Stimulated activated CD4-positive, alpha-beta T cell treated with anti-CD3 and anti-CD28 coated beads, Interleukin-1b, Interleukin-23, amount 100 ng/mL, for 4 hours (primary cell): ENCODE measurements at regions not wholly inside any gene's neighbourhood (a gene's known extent, or its start where the extent isn't known, plus 50 kb on each side); places are given as distances from the start of the nearest gene placed in this dataset.

ENCODE experiments used
- DNase-seq, 2 donors: peaks; one replicate each; pipeline ENCODE4 v3.0.0-alpha.2; 2020; ENCODE audit warnings: low read depth in 2 of 2

DNA sequence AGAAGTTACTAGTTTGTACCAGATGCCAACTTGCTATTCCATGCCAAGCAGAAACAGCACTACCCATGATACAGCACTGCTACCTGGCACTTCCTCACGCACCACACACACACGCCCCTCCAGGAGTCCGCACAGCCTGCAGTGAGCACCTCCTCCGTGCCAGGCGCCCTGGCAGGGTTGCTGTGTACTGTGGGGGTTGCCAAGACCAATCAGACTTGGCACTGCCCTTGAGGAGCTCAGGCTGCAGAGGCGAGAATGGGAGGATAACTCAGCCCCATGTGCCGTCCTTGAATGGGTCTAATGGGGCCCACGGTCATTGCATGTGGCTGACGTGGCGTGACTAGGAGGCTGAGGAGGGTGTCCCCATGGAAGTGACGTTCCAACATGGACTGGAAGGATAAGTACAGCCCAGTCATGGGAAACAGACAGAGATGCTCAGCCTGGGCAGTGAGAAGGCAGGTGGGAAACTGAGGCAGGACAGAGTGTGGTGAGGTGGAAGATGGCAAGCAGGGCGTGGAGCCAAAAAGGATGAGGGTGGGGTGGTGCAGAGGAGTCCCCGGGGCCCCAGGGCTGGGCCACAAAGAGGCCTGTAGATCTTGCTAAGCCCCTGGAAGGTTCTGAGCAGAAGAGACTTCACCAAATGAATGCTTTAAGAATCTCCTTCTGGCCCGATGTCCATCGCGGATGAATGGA is 65.3 kb upstream of the C14orf180 start:
- DNase-seq: no peak

DNA sequence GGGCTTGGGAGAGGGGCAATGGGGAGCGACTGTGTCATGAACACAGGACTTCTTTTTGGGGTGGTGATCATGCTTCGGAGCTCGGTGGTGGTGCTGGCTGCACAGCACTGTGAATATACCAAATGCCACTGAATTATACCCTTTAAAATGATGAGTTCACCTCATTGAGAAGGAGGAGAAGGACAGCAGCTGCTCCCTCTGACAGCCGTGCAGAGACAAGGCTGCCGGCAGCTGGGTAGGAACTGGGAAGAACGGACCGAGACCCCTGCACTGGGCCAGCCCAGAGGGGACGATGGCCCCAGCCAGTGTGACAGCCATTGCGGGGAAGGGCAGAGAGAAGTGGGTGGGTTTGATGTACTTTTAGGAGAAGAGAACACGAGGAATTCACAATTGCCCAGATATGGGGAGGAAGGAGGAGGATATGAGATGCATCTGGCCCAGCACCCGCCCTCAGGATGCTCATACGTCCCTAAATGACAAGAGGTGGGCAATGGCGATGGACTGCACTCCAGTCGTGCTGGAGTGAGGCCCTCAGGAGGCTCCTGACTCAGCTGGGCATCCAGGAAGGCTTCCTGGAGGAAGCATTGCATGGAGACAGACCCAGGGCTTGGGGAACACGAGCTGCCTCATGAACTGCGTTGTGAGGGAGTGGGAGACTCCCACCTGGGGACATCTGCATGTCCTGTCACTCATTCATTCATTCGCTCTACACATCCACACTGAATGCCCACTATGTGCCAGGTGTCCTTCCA is 64.3 kb upstream of the C14orf180 start:
- DNase-seq: no peak

DNA sequence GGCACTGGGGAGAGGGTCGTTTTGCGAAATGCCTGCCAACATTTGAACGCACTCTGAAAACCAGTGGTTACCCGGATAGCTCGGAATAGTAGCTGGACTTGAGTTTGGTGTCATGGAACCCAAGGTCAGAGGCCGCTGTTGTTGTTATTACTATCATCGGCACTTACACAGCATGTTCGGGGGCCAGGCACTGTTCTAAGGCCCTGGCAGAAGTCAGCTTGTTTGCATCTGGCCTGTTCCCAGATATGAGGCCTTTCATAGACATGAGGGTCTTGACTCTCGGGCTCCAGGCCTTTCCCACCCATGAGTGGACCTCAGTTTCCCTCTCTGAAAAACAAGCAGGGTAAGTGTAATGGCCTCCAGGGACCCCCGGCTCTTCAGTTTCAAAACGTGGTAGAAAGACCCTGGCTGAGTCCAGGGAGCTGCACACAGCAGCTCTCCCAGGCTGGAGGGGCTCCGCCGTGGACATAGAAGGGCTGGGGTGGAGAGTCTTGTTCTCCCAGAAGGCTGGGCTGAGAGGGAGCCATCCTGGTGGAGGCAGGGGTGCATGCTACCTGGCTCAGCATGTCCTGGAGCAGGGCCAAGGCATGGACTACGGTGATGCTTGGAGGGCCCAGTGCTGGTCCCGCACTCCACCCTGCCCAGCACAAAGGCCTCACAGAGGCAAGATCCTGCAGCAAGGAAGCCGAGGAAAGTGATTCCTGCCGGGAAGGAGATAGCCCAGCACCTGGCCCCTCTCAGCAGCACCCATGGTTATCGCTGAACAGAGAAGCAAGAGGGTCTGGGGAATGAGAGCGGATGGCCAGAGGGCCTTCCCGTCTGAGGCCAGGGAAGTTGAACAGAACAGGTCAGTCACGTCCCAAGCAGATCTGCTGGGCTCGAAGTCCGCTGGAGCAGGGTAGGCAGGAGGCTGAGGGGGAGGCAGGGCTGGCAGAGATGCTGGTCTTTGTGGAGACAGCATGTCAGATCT is 63.5 kb upstream of the C14orf180 start:
- no peak for DNase-seq

DNA sequence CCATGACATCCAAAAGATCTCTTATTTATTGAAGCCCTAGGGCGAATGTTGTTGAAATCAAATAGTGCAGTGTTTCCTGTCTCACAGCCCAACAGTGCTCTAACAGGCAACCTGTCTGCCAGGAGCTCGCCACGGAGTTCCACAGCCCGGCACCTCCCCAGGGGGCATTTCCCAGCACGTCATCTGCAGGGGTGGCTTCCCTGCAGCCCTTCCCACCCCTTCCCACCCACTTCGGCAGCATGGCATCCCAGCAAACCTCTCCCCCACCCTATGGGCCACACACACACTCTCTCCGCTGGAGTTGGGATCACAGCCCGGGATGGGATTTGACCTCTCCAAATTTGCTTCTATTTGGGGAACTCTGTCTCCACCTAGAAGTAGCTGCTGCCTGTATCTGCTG is 62.7 kb upstream of the C14orf180 start:
- no peak for DNase-seq

DNA sequence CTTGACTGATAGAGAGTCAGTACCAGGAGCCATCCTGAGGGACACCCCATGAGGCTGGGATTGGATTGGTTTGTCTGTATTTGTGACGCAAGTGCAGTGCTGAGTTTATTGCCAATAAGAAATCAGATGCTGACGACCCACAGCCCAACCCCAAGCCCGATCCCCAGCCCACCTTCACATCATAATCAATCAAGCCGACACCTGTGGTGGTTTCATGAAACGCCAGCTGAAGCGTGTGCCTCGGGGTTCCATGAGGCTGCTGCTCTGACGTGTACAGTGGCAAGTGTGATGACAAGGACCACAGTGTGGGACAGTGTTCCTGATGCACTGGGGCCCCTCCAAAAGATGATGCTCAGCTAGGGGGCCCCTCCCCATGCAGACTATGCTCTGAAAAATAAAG is 62.1 kb upstream of the C14orf180 start:
- no peak for DNase-seq

DNA sequence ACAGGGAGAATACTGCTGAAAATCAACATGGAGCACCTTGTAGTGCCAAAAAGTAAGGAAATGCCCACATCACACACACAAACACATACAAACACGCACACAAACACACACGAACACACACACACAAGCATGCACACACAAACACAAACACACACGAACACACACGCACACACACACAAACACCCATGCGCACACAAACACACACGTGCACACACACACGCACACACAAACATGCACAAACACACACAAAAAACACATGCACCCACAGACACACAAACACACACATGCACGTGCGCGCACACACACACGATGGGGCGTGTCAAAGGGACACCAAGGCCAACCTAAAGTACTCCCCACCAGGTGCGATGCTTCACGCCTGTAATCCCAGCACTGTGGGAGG is 61.7 kb upstream of the C14orf180 start:
- DNase-seq: no peak

DNA sequence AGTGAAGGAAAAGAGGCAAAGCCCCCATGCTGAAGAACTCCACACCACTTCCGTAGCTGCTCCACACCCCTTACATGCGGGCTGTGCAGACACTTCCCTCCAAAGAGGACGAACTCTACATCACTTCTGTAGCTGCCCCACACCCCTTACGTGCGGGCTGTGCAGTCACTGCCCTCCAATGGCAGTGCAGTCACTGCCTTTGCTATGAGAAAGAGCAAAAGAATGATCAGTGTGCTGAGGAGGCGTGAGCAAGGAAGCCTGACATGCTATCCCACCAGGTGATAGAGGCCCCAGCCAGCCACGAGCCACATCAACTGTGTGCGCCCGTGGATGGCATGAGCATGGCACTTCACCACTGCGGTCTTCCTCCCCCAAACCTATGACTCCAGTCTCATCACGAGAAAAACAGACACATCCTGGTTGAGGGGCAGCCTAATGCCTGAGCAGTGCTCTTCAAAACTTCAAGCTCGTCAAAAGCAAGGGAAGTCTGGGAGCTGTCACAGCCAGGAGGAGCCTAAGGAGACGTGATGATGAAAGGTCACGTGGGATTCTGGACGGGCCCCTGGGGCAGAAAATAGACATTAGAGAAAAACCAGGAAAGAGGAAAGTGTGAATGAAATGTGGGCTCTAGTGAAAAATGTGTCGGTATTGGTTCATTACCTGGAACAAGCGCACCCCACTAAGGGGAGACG is 60.8 kb upstream of the C14orf180 start:
- no peak for DNase-seq

DNA sequence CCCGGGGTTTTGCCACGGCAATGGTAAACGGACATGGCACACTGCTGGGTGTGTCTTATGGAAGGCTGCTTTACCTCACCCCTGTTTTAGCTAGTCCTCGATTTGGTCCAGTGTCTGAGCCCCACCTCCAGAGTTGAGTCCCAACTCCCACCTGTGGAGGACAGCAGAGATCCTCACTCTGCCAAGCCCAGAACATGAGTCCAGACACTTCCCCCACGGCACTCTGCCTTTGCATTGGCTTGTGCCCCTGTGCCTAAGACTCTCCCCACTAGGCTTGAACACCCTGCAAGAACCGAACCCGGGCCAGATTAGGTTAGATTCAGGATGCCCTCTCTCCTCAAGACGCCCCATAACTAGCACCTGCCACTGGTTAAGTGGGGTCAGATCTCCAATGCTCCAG is 59.8 kb upstream of the C14orf180 start:
- DNase-seq: no peak

DNA sequence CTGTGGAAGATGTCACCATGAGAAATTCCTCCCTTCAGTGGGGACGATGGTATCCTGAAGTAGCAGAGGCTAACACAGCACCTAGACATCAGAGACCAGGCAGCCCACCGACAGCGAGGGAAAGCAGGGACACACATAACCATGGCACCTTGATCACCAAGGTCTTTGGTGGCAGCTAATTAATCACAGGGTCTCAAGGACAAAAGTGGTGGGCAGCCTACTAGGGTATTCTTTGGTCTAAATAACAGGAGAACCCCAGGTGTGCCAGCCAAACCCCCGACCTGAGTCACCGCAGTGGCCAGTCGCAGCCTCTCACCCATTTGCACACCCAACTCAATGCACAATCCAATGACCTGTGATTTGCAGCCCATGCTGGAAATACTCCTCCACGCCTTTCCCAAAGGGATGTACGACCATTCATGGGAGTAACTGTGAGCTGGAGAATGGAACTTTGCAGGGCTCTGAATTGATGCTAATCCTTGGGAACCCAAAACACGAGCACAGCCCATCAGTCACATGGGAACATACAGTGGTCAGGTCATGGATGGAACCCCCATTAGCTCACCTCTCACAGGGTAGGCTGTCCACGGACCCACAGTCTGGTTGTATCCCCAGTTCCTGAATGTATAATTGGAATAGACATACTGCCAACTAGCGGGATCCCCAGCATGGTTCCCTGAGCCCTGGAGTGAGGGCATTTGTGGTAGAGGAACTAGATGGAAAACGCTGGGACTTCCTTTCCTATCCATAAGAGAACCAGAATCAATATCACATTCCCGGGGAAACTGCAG is 58.7 kb upstream of the C14orf180 start:
- no peak for DNase-seq

DNA sequence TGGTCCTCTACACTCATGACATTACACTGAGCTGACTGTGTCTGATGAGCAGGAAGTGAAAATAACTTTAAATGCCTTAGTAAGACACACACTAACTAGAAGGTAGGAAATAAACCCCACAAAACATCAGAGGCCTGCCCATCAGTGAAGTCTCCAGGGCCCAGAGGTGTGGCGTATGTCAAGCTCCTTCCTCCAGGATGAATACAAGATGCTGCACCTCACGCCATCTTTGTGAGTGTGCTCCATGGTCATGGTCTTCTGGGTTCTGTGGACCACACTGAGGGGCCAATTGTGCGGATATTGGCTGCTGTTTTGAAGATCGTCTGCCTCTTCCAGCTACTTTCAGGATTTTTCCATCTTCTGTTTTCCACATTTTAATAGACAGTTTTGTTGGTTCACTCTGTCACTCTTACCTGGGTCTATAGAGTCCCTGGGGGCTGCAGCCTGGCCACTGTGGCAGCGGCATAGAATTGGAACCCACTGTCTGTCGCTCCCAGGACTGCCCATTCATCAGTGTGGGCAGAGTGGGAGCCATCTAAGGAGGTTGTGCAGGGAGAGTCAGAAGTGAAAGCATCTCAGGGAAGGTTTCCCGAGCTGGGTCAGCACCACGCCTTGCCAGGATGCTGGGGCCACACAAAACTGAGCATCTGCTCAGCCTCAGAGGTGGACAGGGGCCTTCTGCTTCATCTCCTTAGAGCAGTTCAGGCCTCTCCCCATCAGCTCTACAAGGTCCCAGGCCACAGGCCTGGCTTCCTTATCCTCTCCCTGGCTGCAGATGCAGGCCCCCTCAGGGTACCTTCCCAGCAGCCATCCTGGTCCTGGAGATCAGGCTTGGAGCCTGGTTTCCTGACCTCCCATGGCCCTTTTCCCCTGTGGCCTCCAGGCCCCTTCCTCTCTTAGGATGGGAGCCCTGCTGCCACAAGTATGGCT is 57.5 kb upstream of the C14orf180 start:
- no peak for DNase-seq

DNA sequence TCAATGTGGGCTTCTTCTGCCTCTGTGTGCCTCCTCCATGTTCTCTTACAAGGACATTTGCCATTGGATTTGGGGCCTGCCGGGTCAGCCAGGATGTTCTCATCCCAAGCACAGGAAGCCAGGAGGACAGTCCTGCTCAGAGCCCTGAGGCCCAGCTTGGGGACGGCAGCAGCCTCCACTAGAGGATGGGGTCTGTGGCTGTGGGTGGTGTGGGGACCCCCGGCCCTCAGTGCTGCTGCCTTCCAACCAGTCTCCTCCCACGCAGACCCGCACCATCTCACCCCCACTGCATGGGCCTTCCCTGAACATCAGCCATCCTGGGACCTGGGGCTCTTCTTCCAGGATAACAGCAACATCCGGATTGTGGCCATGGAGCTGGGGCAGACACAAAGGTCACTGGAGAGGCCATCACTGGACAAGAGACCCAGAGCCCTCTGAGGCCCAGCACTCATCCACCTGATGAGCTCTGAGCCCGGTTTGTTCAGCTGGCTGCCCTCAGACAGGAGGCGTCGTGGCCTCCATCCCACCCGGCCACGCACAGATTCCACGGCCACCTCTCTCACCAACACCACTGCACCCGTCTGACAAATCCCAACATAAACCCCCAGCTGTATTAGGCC is 56.5 kb upstream of the C14orf180 start:
- no peak for DNase-seq

DNA sequence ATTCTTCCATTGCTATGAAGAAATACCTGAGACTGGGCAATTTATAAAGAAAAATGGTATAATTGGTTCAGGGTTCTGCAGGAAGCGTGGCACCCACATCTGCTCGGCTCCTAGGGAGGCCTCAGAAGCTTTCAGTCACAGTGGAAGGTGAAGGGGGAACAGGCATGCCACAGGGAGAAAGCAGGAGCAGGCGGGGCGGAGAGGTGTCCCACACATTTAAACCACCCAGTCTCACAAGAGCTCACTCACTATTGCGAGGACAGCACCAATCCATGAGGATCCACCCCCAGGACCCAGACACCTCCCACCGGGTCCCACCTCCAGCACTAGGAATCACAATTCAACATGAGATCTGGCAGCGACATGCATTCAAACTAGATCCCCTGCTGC is 56.0 kb upstream of the C14orf180 start:
- DNase-seq: no peak

DNA sequence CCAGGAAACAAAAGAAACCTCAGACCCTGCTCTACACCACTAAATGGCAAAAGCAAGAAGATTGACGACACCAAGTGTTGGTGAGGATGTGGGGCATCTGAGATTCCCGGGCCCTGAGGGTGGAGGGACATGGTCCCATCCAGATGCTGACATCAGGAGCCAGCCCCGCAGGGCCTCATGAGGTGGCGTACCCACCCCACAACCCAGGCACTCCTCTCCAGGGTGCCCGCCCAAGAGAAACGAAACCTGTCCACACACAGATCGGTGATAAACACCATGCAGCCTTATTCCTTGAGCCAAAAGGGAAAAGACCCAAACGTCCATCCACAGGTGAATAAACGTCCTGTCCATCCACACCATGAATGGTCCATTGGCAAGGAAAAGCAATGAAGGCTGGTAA is 54.8 kb upstream of the C14orf180 start:
- DNase-seq: no peak

DNA sequence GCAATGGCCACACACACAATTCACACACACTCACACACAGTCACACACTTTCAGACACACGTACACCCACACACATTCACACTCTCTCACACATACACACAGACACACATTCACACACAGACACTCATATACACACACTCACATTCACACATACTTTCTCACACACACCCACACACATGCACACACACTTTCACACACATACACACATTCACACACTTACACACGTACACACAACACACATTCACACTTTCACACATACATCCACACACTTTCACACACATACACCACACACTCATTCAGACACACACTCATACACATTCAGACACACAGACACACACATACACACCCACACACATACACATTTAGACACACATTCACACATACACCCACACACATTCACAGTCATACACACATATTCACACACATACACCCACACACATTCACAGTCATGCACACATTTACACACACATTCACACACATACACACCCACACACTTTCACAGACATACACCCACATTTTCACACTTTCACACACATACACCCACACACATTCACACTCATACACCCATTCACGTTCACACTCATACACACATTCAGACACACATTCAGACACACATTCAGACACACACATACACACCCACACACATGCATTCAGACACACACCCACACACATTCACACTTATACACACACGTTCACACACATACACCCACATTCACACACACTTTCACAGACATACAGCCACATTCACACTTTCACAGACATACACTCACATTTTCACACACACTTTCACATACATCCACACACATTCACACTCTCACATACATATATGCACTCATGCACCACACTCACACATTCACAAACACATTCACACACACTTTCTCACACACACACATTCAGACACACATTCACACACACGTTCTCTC is 52.6 kb upstream of the C14orf180 start:
- DNase-seq: no peak

DNA sequence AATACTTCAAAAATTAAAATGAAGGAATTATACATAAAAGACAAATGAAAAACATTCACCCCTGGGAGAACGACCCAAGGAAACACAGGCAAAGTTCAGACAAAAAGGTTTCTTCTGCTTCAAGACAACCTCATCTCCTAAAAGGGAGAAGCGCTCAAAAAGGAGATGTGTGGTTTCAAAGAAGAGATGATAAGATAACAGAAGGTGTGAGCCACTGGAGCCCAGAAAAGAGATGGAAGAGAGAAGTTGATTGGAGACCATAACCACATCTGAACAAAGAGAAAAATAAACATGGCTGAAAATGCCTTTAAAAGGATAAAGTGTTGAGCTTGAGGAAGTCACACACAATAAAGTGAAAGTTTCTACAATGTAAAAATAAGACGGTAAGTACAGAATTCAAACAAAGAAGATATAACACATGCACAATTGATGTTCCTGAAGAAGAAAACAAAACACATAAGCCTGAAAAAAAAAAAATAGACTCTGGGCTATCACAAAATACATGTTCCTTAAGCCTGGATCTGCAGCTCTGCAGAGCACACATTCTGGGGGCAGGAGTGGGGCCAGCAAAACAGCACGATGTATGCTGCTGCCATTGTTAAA is 51.6 kb upstream of the C14orf180 start:
- DNase-seq: no peak

DNA sequence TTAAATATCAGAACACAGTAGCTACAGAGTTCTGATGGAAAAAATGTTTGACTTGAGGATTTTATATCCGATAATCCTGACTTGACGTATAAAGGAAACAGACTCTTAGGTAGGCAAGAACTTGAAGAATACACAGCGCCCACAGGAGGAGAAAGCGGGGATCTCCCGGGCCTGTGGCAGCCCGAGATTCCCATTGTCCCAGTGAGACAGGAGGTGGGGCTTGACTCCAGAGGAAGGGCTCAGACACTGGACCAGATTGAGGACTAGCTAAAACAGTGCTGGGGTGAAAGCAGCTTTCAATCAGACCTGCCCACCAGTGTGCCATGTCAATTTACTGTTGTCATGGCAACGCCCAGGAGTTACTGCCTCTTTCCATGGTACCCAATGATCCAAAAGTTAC is 51.1 kb upstream of the C14orf180 start:
- DNase-seq: no peak
